ENCODE measurements at regions not wholly inside any gene's neighbourhood (a gene's known extent, or its start where the extent isn't known, plus 50 kb on each side); places are given as distances from the start of the nearest gene placed in this dataset.
A peak's percentile ranks its signal among the peaks of the same experiment; 100 is the strongest.
"Not testable (repeated sequence)": the region's sequence is repeated elsewhere in the genome, so short reads cannot be mapped to it uniquely, and the experiment has no call there.

- no peak for DNase-seq (ENCODE audit: low read depth in 2 of 2)
Measured at GRCh38 chr2:62330959-62331358, 135.0 kb downstream of the B3GNT2 start.

GRCh38 chr2:62329797-62330196 lies 133.9 kb downstream of the B3GNT2 start:
- no peak for DNase-seq (ENCODE audit: low read depth in 2 of 2)

DNA sequence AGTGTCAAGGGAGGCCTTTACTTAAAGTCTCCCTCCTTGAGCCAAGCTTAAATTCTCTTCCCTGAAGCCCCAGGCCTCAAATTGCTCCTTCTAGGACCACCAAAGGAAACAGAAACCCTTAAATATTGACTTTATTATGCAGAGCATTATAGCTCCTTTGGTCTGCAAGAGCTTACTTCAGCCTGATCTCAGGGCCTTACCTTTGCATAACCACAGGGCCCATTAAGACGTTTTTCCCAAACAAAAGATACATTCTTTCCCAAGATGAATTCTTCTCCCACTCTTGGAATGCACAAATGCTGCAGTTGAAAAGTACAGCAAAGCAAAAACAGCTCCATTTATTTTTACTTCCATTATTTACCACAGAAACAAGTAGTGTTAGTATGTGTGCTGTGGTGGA lies 130.8 kb downstream of the B3GNT2 start:
- no peak for DNase-seq (ENCODE audit: low read depth in 2 of 2)

DNA sequence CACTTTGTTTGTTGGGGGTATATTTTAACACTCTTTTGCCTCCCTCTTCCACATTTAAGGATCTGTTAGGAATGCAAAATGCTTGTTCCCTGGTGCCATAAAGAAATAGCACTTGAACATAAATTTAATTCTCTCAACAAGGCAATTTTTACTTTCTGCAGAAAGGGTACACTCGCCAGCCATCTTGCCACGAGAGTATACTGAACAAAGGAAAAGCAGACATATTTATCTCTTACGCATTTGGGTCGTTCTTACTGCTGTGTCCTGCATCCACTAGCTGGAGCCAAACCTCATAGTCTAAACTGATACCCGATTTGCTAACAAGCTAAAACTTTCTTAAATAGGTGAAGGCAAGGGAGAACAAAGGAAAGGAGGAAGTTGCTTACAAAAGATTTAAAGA lies 129.5 kb downstream of the B3GNT2 start:
- no peak for DNase-seq (ENCODE audit: low read depth in 2 of 2)

DNA sequence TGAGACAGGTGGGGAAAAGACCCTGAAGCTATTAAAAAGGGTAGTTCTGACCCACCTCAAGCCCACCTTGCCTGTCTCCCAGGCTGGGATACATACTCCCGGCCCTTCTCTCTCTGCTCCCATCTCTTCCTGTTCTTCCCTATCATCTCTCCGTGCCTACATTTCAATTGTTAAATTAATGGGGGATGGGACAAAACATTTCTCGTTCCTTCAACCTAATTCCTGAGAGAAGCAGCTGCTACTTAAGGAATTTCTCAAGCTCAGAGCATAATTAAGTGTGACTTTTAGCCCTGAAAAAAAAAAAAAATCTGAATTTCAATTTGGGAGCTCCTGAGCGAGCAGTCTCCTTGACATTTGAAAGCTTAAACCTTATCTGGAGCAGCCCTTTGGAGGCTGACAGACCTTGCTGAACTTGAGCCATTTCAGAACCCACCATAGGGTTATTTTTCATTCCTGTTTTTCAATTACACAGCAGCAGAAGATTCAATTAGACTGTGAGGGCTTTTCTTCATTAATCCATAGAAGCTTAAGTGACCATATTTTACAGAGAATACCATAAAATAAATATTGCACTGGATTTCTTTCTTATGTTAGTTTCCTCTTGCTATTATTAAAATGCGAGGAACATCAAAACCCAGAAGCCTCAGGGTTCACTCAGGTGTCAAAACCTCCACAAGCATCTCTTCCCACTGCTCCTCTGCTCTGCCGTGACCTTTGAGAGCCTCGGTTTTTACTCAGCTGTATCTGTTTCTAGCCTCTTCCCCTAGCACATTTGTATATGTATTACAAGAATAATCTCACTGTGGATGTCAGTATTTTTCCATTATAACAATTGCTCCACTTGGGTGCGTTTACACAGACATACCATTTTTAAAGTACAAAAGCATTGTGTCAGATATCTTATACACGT lies 125.7 kb downstream of the B3GNT2 start:
- no peak for DNase-seq (ENCODE audit: low read depth in 2 of 2)

DNA sequence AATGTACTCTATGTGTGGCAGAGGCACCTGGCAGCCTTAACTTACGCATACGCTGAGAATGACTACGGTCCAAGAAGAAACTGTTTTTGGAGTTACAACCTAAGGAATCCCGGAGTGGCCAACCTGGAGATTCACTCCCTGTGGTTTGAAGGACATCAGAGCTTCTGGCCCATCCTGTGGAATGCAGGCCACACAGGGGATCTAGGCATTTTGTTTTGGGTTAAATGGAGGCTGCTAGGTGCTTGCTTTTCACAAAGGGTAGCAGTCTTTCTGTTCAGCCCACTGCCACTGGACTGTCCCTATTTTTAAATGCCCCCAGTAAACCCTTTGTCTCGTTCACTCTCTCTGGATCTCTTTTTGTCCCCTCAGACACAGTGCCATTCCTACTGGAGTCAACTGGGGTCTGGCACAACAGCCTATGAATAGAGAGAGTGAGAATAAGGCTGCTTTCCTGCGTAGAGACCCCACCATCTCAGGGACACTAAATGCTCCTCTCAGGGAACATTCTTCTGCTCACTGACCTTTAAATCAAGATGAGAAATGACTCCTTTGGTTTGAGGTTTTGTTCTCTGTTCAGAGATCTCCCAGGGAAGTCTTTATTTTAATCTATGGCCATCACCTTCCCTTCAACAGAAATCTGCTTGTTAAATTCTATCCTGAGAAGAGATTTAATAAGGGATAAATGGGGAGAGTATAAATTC lies 124.9 kb downstream of the B3GNT2 start:
- DNase-seq (ENCODE audit: low read depth in 2 of 2), result no peak

DNA sequence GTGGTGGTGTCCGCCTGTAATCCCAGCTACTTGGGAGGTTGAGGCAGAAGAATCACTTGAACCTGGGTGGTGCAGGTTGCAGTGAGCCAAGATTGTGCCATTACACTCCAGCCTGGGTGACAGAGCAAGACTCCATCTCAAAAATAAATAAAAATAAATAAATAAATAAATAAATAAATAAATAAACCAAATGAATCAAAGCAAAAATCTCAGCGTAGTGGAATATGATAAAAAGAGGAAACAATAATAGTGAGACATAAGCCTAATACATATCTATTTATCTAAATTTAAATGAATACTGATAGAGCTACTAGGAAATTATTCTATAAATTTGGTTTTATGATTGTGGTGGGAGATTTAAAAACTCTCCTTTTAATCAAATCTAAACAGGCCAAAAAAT lies 124.2 kb downstream of the B3GNT2 start:
- not testable (repeated sequence) for DNase-seq (ENCODE audit: low read depth in 2 of 2)

DNA sequence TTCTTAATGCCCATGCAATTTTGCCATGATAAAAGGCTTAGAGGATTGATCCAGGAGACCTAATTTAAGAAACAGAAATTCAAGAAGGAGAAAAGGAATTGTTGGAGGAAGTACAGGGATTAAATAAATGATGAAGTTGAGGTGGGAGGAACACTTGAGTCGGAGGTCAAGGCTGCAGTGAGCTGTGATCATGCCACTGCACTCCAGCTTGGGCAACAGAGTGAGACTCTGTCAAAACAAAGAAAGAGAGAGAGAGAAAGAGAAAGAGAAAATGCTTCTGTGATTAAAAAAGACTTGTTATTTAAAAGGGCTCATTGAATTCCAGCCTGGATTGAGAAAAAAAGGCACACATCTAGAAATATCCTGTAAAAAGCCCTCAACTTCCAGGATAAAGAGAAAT lies 123.2 kb downstream of the B3GNT2 start:
- no peak for DNase-seq (ENCODE audit: low read depth in 2 of 2)

- DNase-seq (ENCODE audit: low read depth in 2 of 2), result no peak
Measured at GRCh38 chr2:62315476-62315875, 119.6 kb downstream of the B3GNT2 start.

DNA sequence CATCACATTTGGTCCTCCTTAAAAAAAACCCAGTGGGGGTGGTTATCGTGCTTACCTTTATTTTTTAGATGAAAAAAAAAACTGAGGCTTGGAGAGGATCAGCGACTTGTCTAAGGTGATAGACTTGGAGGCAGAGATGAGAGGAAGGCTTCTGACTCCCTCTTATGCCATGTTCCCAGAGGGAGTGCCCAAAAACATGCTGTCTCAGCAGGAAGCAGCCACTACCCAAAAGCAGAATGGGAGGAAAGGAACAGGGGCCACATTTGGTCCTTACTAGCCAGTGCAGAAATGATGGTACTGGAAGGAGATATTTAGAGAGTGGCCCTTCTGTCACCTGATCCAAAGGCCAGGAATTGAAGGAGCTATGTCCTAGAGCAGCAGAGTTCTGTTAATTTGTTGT lies 118.4 kb downstream of the B3GNT2 start:
- no peak for DNase-seq (ENCODE audit: low read depth in 2 of 2)

DNA sequence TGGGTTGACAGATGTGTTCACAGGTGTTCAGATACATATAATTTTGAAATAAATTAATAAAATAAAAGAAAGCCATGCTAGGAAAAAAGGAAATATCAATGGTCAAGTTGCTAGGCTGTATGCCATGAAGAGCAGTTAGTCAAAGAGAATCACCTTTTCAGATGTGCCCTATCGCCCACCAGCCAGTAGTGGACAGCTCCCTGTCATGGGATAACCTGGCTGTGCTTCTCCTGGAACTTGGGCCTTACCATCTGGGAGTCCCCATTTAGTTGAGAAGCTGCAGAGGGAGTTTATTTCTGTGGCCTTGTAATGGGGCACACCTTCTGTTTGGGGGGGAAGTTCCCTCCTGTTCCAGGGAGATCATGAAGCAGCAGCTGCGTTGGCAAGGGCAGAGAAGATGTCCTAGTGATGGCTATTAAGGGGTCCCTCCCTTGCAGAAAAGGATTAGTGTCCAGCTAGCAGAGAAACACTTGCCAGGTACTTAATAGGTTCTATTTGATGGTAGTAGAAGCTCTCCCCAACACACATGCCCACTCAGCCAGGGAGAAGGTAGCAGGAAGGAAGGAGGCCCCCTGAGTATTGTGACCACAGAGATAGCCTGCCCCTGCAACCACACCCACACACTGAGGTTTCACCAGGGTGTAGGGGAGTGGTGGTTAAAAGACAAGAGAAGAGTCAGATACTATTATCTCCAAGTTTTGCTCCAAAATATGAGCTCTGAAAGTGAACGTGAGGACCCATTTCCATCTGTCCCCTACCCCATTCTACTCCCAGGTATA lies 117.7 kb downstream of the B3GNT2 start:
- DNase-seq (ENCODE audit: low read depth in 2 of 2), result no peak

GRCh38 chr2:62309465-62310091 lies 113.7 kb downstream of the B3GNT2 start:
- DNase-seq (ENCODE audit: low read depth in 2 of 2), result no peak

DNA sequence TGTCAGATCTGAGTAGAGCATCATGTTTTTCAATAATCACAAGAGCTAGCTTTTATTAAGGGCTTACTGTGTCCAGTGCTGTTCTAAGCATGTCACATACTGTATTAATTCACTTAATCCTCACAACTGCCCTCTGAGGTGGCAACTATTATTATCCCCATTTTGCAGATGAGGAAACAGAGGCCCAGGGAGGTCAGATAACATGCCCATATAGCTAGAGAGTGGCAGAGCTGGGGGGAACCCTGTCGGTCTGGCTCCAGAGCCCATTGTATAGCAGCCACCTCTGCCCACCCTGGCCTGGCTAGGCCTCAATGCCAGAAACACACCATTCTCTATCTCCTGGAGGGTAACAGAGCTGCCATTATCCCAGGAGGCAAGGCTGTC lies 113.2 kb downstream of the B3GNT2 start:
- DNase-seq (ENCODE audit: low read depth in 2 of 2), result no peak

GRCh38 chr2:62307469-62308389 lies 111.8 kb downstream of the B3GNT2 start:
- no peak for DNase-seq (ENCODE audit: low read depth in 2 of 2)

DNA sequence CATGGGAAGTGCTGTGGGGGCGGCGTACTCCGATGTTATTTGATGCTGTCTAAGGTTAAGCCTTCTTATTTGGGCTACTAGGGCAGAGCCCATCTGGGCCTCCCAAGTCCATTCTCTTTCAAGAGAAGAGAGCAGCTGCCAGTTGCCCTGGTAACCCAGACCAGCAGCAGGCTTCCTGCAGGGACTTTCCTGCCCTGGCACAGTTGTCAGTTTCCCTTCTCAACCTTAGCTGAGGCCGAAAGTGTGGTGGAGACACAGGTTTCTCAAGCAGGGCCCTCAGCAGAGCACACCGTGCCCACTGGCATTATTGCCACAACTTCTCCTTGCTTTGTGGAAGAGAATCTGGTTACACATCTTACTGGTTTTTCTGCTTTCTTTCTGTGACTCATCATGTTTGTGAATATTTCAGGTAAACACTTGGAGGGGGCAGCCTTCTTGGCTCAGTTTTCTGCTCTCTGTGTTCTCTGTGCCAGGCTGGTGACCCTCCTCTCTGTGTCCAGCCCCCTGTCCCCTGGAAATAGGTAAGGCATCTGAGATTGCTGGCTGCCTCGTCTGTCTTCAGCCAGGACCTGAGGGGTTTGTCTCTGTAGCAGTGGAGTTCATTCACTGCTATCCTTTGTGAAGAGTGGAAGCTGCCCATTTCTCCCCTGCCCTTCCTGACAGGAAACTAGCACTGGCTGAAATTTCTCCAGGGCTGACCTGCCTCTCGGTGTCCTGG lies 111.0 kb downstream of the B3GNT2 start:
- DNase-seq (ENCODE audit: low read depth in 2 of 2), result no peak

- DNase-seq (ENCODE audit: low read depth in 2 of 2), result no peak
Measured at GRCh38 chr2:62305421-62306176, 109.7 kb downstream of the B3GNT2 start.

DNA sequence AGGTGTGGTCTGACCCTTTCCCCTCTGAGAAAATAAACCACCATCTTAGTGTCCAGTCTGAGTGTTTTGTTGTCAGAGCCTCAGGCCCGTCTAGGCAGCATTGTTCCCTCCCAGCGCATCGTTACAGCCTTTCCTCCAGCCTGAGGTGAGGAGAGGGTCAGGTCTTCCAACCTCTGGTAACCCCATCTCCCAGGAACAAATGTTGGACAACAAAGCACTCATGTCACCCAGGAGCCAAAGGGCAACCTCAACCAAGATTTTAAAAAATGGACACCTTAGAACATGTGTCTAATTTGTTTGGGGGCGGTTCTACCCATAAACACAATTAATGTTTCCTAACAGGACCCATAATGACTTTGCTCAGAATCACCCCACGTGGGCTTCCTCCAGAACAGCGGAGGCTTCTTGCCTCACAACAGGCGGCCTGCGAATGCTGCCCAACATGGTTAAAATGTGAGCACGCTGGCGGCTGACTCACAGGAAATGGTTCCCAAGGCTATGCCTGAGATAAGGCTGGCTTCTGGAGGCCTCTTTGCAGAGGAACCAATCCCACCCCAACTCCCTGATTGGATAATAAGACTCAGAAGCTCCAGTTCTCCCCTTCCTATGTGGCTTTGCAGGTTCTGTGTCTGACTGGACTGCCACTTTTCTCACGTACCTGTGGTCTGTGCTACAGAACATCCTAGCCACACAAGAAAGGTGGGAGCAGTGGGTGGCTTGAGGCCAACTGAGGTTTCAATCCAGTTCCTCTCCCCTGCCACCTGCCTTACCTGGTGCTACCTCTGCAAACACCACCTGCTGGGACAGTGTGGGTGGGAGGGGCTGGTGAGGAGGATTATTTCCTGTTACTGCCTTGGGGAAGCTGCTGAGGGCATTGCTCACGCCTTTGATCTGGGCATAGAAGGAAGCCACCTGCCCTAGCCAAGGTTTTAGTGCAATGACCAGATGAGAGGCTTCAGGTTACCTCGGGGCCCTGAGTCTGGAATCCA lies 108.8 kb downstream of the B3GNT2 start:
- peak in 1 of 2 donors; percentile 15 for DNase-seq (ENCODE audit: low read depth in 2 of 2)

GRCh38 chr2:62303788-62304187 lies 107.9 kb downstream of the B3GNT2 start:
- DNase-seq (ENCODE audit: low read depth in 2 of 2), result no peak

Measured in stimulated activated CD8-positive, alpha-beta memory T cell treated with anti-CD3 and anti-CD28 coated beads, Interleukin-7, amount 100 ng/mL, for 1 hour (primary cell).